Stimulated activated CD4-positive, alpha-beta T cell treated with anti-CD3 and anti-CD28 coated beads, Interleukin-4, amount 100 ng/mL, for 48 hours (primary cell): ENCODE measurements at regions not wholly inside any gene's neighbourhood (a gene's known extent, or its start where the extent isn't known, plus 50 kb on each side); places are given as distances from the start of the nearest gene placed in this dataset.
"Not testable (repeated sequence)": the region's sequence is repeated elsewhere in the genome, so short reads cannot be mapped to it uniquely, and the experiment has no call there.

Experiments used
- DNase-seq, 2 donors: peaks; one replicate each; pipeline ENCODE4 v3.0.0-alpha.2; 2020; ENCODE audit warnings: low read depth in 2 of 2

- DNase-seq: no peak
These were observed 594.3 kb downstream of the REEP3 start for GRCh38 chr10:64115471-64115870.

- no peak for DNase-seq
These were observed 594.9 kb downstream of the REEP3 start for GRCh38 chr10:64115908-64116643.

GRCh38 chr10:64116707-64117106 lies 595.5 kb downstream of the REEP3 start:
- DNase-seq: no peak

- DNase-seq: no peak
These were observed 597.5 kb downstream of the REEP3 start for GRCh38 chr10:64118736-64119135.

DNA sequence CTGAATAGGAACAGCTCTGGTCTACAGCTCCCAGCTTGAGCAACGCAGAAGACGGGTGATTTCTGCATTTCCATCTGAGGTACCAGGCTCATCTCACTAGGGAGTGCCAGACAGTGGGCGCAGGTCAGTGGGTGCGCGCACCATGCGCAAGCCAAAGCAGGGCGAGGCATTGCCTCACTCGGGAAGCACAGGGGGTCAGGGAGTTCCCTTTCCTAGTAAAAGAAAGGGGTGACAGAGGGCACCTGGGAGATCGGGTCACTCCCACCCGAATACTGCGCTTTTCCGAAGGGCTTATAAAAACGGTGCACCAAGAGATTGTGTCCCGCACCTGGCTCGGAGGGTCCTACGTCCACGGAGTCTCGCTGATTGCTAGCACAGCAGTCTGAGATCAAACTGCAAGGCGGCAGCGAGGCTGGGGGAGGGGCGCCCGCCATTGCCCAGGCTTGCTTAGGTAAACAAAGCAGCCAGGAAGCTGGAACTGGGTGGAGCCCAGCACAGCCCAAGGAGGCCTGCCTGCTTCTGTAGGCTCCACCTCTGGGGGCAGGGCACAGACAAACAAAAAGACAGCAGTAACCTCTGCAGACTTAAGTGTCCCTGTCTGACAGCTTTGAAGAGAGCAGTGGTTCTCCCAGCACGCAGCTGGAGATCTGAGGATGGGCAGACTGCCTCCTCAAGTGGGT lies 599.2 kb downstream of the REEP3 start:
- DNase-seq: not testable (repeated sequence)

DNA sequence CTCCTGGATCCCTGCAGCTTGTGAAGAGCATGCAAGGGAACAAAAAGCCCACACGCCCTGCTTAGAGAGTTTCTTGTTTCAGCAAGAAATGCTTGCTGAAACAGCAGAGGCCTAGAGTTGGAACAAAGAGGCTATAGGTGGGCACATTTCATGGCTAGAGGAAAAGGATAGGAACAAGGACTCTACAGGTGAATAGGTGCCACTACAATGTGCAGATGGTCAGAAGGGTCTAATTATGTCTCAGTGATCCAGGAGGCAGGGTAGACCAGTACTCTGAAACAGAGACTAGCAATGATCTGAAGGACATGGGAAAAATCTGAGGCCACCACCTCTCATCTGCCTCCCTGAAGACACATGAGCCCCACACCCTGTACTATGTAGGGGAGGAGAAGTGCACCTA lies 609.0 kb downstream of the REEP3 start:
- no peak for DNase-seq

DNA sequence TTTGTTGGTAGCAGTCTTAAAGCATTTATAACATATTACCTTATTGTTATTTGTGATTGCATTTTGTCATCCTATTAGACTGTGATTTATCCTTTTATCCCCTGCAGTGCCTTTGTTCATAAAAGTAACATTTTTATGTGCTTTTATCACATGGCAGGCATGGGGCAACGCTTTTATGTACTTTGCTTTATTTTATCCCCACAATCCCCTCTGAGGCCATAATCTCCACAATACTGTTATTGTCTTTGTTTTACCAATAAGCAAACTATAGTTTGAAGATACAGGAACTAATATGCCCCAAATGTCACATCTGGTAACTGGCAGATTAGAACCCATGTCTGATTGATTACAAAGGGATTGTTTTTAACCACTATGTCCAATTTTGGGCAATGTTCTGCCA lies 613.5 kb downstream of the REEP3 start:
- DNase-seq: no peak

- DNase-seq: no peak
These were observed 621.2 kb downstream of the REEP3 start for GRCh38 chr10:64142395-64142794.

DNA sequence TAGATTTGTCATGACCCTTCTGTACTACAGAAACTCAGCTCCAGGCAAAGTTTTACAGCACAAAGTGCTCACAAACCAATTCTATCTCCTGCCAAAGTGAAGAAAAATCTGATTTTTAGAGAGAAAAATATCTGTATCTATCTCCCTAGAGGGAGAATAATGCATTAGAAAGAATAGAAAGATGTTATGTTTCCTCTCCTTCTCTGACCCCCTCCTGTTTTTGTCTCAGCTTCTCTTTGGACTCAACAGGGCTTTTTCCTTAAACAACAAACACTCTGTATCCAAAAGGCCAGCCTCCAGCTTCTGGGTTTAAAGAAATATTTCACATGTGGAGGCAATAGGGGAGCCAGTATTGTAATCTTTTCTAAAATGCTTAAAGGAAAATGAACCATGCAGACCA lies 627.4 kb downstream of the REEP3 start:
- DNase-seq: no peak

DNA sequence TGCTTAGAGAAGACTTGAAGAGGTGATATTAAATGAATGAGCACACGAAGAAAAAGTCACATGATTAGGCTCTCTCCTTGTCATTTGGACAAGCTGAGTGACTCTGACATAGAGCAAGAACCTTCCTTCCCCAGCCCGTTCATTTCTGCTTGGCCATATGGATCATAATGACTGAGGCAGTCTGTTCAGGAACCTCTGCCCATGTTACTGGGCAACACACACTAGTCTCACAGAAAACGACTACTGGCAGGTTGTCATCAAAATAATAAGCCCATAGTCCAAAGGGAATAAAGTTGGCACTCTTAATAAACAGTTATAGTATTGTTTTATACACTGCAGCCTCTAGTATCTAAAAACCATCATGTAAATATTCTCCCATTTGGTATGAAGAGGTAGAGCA lies 635.0 kb downstream of the REEP3 start:
- no peak for DNase-seq

DNA sequence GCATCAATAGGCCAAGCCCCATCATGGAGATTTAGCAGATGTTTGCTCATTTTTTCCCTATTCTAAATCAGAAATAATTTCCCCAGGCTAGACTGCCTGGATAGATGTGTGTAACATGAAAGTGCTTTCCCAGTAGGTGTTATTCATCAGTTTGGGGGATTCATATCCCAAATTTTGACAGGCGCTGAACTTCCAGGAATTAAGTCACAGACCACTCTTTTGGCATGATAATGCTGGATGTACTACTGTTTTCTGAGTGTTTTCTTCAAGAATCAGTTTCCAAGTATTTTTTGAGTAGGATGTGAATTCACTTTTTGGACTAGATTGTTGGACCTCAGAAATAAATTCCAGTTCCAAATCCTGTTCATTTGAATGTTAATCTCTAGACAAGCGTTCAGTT lies 637.4 kb downstream of the REEP3 start:
- DNase-seq: no peak

- DNase-seq: no peak
These were observed 639.0 kb downstream of the REEP3 start for GRCh38 chr10:64159910-64160872.

- DNase-seq: no peak
These were observed 649.6 kb downstream of the REEP3 start for GRCh38 chr10:64170791-64171190.

DNA sequence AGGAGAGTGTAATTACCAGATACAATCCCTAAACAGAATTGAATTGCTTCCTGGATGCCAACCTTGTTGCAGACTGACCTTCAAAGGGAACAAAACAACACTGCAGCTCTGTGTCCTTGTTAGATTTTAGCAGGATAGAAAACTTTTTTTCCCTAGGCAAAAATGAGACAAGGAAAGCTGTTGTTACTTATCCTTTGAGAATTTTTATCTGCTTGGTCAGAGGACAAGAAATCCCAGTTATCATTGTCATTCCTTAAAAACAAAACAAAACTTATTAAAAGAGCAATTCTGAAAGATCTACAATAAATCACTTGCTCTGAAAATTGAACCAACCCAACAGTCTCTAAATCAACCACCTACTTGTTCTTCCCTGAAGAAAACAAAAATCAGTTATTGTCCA lies 652.6 kb downstream of the REEP3 start:
- DNase-seq: no peak

DNA sequence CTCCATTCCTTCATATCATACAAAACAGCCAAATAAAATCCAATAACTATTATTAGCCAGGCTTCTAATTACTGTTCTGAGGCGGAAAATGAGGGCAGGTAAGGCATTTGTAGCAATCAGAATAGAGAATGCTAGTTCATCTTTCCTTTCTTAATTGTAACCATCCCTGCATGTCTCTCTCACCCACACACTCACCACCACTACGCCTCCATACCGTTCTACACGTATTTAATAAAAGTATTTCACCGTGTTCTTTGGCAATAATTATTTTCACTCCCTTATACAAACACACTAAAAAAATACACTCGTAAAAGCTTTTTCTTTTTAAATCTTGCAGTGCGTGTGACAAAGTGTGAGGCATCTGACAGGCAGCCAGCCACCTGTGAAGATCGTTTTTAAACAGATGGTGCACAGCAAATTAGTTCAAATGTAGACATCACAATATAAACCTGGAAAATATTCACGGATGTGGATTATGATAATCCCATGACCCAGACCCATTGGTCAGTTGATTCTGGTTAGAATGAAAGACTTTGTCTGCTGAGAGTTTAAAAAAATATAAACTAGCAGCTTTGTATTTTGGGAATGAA lies 653.6 kb downstream of the REEP3 start:
- DNase-seq: no peak

GRCh38 chr10:64175271-64175962 lies 654.2 kb downstream of the REEP3 start:
- no peak for DNase-seq

GRCh38 chr10:64182671-64183070 lies 661.5 kb downstream of the REEP3 start:
- DNase-seq: no peak

- no peak for DNase-seq
These were observed 670.1 kb downstream of the REEP3 start for GRCh38 chr10:64191286-64191685.

DNA sequence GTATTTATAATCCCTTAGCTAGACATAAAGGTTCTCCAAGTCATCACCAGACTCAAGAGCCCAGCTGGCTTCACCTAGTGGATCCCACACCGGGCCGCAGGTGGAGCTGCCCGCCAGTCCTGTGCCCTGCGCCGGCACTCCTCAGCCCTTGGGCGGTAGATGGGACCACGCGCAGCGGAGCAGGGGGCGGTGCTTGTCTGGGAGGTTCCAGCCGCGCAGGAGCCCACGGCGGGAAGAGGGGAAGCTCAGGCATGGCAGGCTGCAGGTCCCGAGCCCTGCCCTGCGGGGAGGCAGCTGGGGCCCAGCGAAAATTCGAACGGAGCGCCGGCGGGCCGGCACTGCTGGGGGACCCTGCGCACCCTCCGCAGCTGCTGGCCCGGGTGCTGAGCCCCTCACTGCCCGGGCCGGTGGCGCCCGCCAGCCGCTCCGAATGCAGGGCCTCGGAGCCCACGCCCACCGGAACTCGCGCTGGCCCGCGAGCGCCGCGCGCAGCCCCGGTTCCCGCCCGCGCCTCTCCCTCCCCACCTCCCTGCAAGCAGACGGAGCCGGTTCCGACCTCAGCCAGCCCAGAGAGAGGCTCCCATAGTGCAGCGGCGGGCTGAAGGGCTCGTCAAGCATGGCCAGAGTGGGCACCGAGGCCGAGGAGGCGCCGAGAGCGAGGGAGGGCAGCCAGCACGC lies 675.6 kb downstream of the REEP3 start:
- no peak for DNase-seq

DNA sequence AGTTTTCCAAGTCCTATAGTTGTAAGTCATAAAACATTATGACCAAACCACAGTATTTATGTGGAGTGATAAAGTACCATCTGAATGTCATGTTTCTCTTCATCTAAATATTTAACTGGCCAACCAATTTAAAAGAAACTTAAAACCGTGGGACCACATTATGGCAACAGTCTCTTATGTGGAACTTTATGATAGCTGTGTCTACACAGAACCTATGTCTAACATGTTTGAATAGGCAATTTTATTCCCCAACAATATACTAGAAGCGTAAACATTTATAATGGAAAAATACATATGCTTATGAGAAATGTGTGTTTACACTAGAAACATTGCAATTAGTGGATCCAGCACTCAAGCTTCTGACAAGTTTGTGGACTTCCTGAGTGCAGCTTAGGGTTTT lies 680.7 kb downstream of the REEP3 start:
- DNase-seq: no peak

- DNase-seq: not testable (repeated sequence)
These were observed 683.3 kb downstream of the REEP3 start for GRCh38 chr10:64204504-64204903.
